H1 (cell line): ENCODE measurements at regions not wholly inside any gene's neighbourhood (a gene's known extent, or its start where the extent isn't known, plus 50 kb on each side); places are given as distances from the start of the nearest gene placed in this dataset.

Source experiments
- CBX8 ChIP-seq: fragments of 300-800, 300-1000 bp; sonication (generic); IDR thresholded peaks from 2 replicates; pipeline ENCODE4 v1.7.1; 2016; ENCODE audit warnings: low read depth, low read length, borderline replicate concordance
- KDM1A ChIP-seq: fragments of 200-600, 300-600 bp; sonication (generic); IDR thresholded peaks from 2 replicates; pipeline ENCODE4 v1.7.1; 2016; ENCODE audit warnings: mild to moderate bottlenecking, low read length, borderline replicate concordance
- POU5F1 ChIP-seq: IDR thresholded peaks from 2 replicates; pipeline ENCODE4 v1.6.1; 2011; ENCODE audit warnings: low read depth, mild to moderate bottlenecking, low read length, moderate library complexity
- RXRA ChIP-seq: IDR thresholded peaks from 2 replicates; pipeline ENCODE4 v1.6.1; 2011; ENCODE audit warnings: low read depth, mild to moderate bottlenecking, low read length, moderate library complexity; ENCODE audit not compliant: insufficient read depth
- SIRT6 ChIP-seq: IDR thresholded peaks from one replicate; pipeline ENCODE4 v1.7.1; 2012; ENCODE audit warnings: low read length, inconsistent platforms
- SP2 ChIP-seq: IDR thresholded peaks from 2 replicates; pipeline ENCODE4 v1.6.1; 2012; ENCODE audit warnings: mild to moderate bottlenecking, low read length, inconsistent platforms
- TAF1 ChIP-seq: IDR thresholded peaks from 2 replicates; pipeline ENCODE4 v1.6.1; 2011; ENCODE audit warnings: mild to moderate bottlenecking, low read depth, low read length

- TF ChIP-seq RXRA (no peak), POU5F1 (no peak), SP2 (no peak), KDM1A (no peak), CBX8 (no peak), SIRT6 (no peak), TAF1 (no peak)
- TF ChIP-seq, all 59 proteins: peak for 0
Measured at GRCh38 chr6:95784869-95785268, 207.5 kb downstream of the MANEA start (continued).
